ENCODE measurements at regions not wholly inside any gene's neighbourhood (a gene's known extent, or its start where the extent isn't known, plus 50 kb on each side); places are given as distances from the start of the nearest gene placed in this dataset.

- TF ChIP-seq SP1 (IDR thresholded peaks at IDR 0.05) (no peak), HNF4G (IDR thresholded peaks at IDR 0.05) (no peak), EGR1 (IDR thresholded peaks at IDR 0.05; ENCODE audit: low read depth in 2 of 2) (no peak), RAD21 (IDR thresholded peaks at IDR 0.05) (no peak), FOXA1 (IDR thresholded peaks at IDR 0.05) (no peak), JUND (IDR thresholded peaks at IDR 0.05) (no peak), RXRA (IDR thresholded peaks at IDR 0.05) (no peak), GABPA (IDR thresholded peaks at IDR 0.05 in 1 of 2, conservative IDR thresholded peaks at IDR 0.05 in 1 of 2) (no peak), ATF3 (IDR thresholded peaks at IDR 0.05) (no peak), YY1 (IDR thresholded peaks at IDR 0.05) (no peak), HNF4A (conservative IDR thresholded peaks at IDR 0.05) (no peak)
- Histone ChIP-seq H3K27ac (ENCODE audit: low read depth in 1 of 2, low read length in 2 of 2) (no peak overlapping the region), H3K36me3 (ENCODE audit: control insufficient read depth in 4 of 4, insufficient read depth in 3 of 4, low read depth in 1 of 4, low read length in 3 of 4) (no peaks in the 10 kb centered on the region), H3K4me1 (ENCODE audit: control insufficient read depth in 4 of 4, insufficient read depth in 4 of 4, low read length in 3 of 4) (no peaks in the 10 kb centered on the region), H3K9me3 (ENCODE audit: control insufficient read depth in 4 of 4, low read length in 3 of 4) (no peaks in the 10 kb centered on the region), H3K9ac (ENCODE audit: low read depth in 1 of 2, low read length in 2 of 2) (no peak overlapping the region), H3K4me3 (ENCODE audit: low read depth in 1 of 3, low read length in 3 of 3) (no peak overlapping the region), H3K27me3 (ENCODE audit: control insufficient read depth in 4 of 4, insufficient read depth in 4 of 4, low read length in 3 of 4) (peaks cover 0 to 9% (median 0%) of the 10 kb centered on the region in 4 donors)
- WGBS, result 55% methylated on average over 8 of the region's 8 CpGs
- no peak for DNase-seq (ENCODE audit: low spot score)
Observed at GRCh38 chr14:61876362-61877034, 114.3 kb downstream of the SNAPC1 start.

- Histone ChIP-seq H3K4me1 (ENCODE audit: control insufficient read depth in 4 of 4, insufficient read depth in 4 of 4, low read length in 3 of 4) (no peaks in the 10 kb centered on the region), H3K9ac (ENCODE audit: low read depth in 1 of 2, low read length in 2 of 2) (no peak overlapping the region), H3K9me3 (ENCODE audit: control insufficient read depth in 4 of 4, low read length in 3 of 4) (no peaks in the 10 kb centered on the region), H3K27me3 (ENCODE audit: control insufficient read depth in 4 of 4, insufficient read depth in 4 of 4, low read length in 3 of 4) (peaks cover 0 to 9% (median 0%) of the 10 kb centered on the region in 4 donors), H3K27ac (ENCODE audit: low read depth in 1 of 2, low read length in 2 of 2) (no peak overlapping the region), H3K4me3 (ENCODE audit: low read depth in 1 of 3, low read length in 3 of 3) (no peak overlapping the region), H3K36me3 (ENCODE audit: control insufficient read depth in 4 of 4, insufficient read depth in 3 of 4, low read depth in 1 of 4, low read length in 3 of 4) (no peaks in the 10 kb centered on the region)
- 76% methylated on average over 6 of the region's 6 CpGs for WGBS
- no peak for DNase-seq (ENCODE audit: low spot score)
- no peak for TF ChIP-seq FOXA2 (IDR thresholded peaks at IDR 0.05)
- no peak for TF ChIP-seq MAX (IDR thresholded peaks at IDR 0.05)
- no peak for TF ChIP-seq ATF3 (IDR thresholded peaks at IDR 0.05)
- no peak for TF ChIP-seq HNF4A (conservative IDR thresholded peaks at IDR 0.05)
- no peak for TF ChIP-seq RXRA (IDR thresholded peaks at IDR 0.05)
- TF ChIP-seq YY1 (IDR thresholded peaks at IDR 0.05), result no peak
- TF ChIP-seq ZBTB33 (IDR thresholded peaks at IDR 0.05), result no peak
Observed at GRCh38 chr14:61877035-61877390, 114.8 kb downstream of the SNAPC1 start.

- no peak overlapping the region for H3K27ac ChIP-seq (ENCODE audit: low read depth in 1 of 2, low read length in 2 of 2)
- no peak for DNase-seq (ENCODE audit: low spot score)
- 68% methylated on average over 5 of the region's 5 CpGs for WGBS
- no peaks in the 10 kb centered on the region for H3K9me3 ChIP-seq (ENCODE audit: control insufficient read depth in 4 of 4, low read length in 3 of 4)
- H3K4me3 ChIP-seq (ENCODE audit: low read depth in 1 of 3, low read length in 3 of 3), result no peak overlapping the region
- no peaks in the 10 kb centered on the region for H3K36me3 ChIP-seq (ENCODE audit: control insufficient read depth in 4 of 4, insufficient read depth in 3 of 4, low read depth in 1 of 4, low read length in 3 of 4)
- peaks cover 0 to 9% (median 0%) of the 10 kb centered on the region in 4 donors for H3K27me3 ChIP-seq (ENCODE audit: control insufficient read depth in 4 of 4, insufficient read depth in 4 of 4, low read length in 3 of 4)
- no peak overlapping the region for H3K9ac ChIP-seq (ENCODE audit: low read depth in 1 of 2, low read length in 2 of 2)
- H3K4me1 ChIP-seq (ENCODE audit: control insufficient read depth in 4 of 4, insufficient read depth in 4 of 4, low read length in 3 of 4), result no peaks in the 10 kb centered on the region
- no peak for TF ChIP-seq RXRA (IDR thresholded peaks at IDR 0.05)
Observed at GRCh38 chr14:61877768-61878167, 115.5 kb downstream of the SNAPC1 start.
